ENCODE measurements at regions not wholly inside any gene's neighbourhood (a gene's known extent, or its start where the extent isn't known, plus 50 kb on each side); places are given as distances from the start of the nearest gene placed in this dataset.
A peak's percentile ranks its signal among the peaks of the same experiment; 100 is the strongest.
"Not testable (repeated sequence)": the region's sequence is repeated elsewhere in the genome, so short reads cannot be mapped to it uniquely, and the experiment has no call there.

DNA sequence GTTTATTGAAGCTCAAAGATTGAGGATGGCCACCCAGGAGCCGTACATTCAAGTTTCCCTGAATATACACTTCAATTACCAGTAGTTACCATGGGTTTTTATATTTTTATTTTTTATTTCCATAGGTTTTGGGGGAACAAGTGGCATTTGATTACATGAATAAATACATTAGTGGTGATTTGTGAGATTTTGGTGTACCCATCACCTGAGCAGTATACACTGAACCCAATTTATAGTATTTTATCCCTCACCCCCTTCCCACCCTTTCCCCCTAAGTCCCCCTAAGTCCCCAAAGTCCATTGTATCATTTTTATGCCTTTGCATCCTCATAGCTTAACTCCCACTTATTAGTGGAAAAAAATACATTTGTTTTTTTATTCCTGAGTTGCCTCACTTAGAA is 791.4 kb downstream of the BRINP3 start:
- no peak for DNase-seq (ENCODE audit: low read depth, low spot score)

DNA sequence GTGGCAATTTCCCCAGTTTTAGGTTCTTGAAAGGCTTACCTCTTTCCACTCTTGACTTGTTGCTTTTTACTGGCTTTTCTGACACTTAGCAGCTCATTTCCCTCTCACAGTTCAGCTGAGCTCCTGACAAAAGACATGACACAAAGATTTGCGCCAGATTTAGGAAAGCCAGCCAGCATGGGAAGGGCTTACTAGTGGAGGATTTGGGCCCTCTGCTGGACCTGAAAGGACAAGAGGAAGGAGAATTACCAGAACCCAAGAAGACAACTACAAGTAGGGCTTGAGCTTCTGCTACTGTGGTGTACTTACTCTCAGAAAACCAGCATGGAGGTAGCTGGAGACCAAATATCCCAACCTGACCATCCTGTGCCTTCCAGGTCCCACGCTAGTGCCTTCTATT is 784.5 kb downstream of the BRINP3 start:
- no peak for DNase-seq (ENCODE audit: low read depth, low spot score)

GRCh38 chr1:189696297-189696696 is 781.4 kb downstream of the BRINP3 start:
- DNase-seq (ENCODE audit: low read depth, low spot score) = no peak

GRCh38 chr1:189697113-189697512 is 780.6 kb downstream of the BRINP3 start:
- DNase-seq (ENCODE audit: low read depth, low spot score) = no peak

GRCh38 chr1:189701606-189702005 is 776.1 kb downstream of the BRINP3 start:
- peak; percentile 33 for DNase-seq (ENCODE audit: low read depth, low spot score)

DNA sequence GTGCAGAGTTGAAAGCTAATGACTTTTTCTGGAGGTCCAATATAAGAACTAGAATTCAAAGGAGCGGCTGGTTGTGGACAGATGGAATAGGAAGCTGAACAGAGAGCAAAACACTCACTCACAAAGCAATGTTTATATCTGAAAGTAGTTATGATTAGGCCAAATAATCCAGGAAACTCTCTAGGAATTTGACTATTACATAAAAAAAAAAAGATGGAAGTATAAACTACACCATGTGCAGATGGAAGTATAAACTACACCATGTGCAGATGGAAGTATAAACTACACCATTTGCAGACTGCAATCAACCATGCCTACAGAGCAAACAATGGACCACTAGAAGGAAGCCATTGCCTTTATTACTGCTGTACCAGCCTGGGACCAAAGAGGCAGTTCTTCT is 771.1 kb downstream of the BRINP3 start:
- DNase-seq (ENCODE audit: low read depth, low spot score) = no peak

- DNase-seq (ENCODE audit: low read depth, low spot score) = no peak
These were observed 769.0 kb downstream of the BRINP3 start for GRCh38 chr1:189708674-189709073.

GRCh38 chr1:189718147-189718795 is 759.4 kb downstream of the BRINP3 start:
- not testable (repeated sequence) for DNase-seq (ENCODE audit: low read depth, low spot score)

- no peak for DNase-seq (ENCODE audit: low read depth, low spot score)
These were observed 750.9 kb downstream of the BRINP3 start for GRCh38 chr1:189726806-189727205.

- DNase-seq (ENCODE audit: low read depth, low spot score) = no peak
These were observed 726.4 kb downstream of the BRINP3 start for GRCh38 chr1:189751311-189751710.

DNA sequence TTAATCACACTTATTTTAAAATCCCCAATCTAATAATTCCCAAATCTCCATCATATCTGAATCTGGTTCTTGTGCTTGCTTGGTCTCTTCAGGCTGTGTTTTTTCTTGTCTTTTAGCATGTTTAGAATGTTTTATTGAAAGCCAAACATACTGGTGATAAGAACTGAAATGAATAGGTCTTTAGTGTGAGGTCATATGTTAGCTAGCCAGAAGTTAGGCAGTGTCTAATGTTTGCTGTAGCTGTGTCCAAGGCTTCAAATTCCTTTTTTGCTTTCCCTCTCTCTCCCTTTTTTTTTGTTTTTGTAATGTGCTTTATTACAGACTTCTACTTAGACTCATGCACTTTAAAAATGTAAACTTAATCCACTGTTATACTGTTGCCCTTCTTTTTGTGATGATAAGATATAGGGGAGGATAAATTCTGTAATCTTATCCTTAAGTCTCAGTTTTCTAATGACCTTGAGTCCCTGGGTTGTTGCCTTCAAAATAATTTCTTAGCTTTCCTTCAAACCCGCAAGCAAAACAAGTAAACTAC is 725.1 kb downstream of the BRINP3 start:
- DNase-seq (ENCODE audit: low read depth, low spot score) = peak; percentile 39

DNA sequence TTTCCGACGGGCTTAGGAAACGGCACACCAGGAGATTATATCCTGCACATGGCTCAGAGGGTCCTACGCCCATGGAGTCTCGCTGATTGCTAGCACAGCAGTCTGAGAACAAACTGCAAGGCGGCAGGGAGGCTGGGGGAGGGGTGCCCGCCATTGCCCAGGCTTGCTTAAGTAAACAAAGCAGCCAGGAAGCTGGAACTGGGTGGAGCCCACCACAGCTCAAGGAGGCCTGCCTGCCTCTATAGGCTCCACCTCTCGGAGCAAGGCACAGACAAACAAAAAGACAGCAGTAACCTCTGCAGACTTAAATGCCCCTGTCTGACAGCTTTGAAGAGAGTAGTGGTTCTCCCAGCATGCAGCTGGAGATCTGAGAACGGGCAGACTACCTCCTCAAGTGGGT is 722.6 kb downstream of the BRINP3 start:
- not testable (repeated sequence) for DNase-seq (ENCODE audit: low read depth, low spot score)

DNA sequence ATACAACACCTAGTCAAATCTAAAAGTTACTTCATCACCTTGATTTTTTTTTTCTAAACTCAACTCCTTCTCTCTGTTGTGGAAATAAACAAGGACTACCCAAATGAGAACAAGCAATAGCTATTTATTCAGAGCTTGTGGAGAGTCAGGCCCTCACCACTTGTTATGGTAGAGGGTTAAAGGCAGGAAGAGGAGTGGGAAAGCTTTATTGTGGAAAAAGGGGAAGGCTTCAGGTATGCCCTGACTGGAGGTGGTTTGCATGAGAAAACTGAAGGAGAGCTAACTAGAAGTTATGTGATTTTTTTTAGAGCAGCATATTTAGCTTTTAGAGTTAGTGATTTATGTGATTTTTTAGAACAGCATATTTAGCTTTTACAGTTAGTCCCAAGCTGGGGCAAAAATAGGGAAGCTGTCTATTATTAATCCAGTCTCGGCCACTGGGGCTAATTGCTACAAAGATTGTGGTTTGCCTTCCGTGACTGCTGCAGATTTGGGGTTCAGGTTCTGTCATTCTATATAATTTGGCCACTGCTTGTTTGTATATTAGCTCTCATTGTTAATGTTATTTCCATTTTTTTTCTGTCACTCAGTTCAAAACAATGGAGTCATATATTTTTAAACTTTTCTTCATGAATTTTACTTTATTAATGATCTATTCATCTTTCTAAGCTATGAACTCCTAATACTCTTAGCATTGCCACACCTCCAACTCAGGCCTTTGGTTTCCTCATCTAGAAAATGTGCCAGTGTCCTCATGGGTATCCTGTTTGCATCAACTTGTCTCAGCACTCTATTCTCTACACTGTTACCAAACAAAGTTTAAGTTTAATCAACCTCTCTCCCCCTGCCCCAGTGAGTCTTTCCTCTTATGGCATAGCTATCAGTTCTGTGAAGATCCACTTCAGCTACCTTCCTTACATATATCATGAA is 713.0 kb downstream of the BRINP3 start:
- DNase-seq (ENCODE audit: low read depth, low spot score) = no peak

DNA sequence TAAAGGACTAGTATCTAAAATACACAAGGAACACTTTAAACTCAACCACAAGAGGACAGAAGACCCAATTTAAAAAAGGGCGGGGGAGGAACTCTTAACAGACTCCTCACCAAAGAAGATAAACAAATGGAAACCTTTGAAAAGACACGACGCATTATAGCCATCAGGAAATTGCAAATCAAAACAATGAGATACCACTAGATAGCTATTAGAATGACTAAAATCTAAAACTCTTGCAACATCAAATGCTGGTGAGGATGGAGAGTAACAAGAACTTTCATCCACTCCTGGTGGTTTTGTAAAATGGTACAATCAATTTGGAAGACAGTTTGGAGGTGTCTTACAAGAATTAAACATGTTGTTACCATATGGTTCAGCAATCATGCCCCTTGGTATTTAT is 708.2 kb downstream of the BRINP3 start:
- DNase-seq (ENCODE audit: low read depth, low spot score) = no peak

DNA sequence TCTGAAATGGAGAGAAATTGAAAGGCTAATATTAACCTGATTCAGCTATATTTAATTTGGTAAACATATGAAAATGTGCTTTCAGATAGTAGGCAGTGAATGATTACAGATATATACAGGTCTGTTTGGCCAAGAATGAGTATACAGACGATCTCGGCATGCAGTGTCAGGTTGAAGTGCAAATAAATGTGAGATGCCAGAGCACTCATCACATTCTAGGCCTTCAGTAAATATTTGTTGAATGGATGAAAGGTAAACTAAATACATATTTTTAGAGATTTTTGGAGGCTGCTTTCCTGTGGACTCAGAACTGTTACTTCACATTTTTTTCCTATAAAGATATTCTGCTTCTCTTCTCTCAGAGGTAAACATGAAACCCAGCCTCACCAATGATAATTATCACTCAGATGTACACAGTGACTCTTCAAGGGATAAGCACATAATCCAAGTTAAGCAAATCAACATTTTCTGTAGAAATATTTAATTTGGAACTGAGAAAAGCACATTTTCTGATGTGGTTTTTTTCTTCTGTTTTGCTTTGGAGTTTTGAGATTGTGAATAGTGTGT is 702.9 kb downstream of the BRINP3 start:
- peak; percentile 0 for DNase-seq (ENCODE audit: low read depth, low spot score)

DNA sequence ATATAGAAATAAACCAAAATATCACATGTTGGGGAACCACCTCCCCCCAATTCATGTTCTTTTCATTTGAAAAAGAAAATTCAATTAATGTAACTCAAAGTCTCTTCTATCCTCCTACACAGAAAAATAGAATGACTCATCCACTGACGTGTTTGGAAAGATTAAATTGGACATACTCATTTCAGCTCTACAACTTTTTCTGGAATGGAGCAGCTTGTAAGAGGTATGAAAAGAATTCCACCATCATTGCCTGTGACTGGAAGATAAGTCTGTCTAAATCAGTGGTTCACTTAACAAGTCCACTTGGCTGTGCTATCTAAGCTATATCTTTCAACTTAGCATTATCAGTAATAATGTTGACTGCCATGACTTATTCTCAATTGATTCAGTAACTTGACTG is 702.3 kb downstream of the BRINP3 start:
- DNase-seq (ENCODE audit: low read depth, low spot score) = peak; percentile 73

DNA sequence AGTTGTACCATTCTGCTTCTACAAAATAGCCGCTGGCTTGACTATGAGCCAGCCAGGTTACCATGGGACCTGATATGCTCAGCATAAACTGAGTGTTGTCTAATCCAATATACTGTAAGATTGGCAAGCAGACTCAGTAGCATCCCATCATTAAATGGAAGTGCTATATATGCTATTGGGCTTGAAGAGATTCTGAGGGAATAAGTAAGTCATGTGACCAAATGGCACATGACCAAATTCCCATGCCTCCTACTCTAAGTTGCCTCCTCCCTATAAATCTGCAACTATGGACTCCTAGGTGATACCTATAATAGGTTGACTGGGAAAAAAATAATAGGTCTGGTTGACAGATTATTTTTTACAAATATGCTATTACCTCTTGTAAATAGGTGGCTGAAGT is 698.6 kb downstream of the BRINP3 start:
- DNase-seq (ENCODE audit: low read depth, low spot score) = no peak

DNA sequence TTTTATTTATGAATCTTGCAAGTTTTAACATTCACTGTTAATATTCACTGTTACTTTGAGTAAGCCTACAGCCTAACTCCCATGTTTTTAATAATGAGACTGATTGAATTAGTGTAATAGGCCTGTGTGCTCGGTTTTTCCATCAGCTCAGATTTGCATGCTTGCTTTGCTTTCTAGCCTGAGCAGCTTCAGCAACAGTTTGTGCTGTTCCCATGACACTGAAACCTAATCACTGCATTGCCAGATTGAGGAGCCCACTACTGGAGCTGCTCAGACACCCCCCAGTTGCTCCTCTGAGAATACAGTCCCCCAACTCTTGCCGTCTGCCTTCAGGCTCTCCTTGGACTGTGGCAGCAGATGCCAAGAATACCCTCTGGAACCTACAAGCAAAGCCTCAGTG is 695.4 kb downstream of the BRINP3 start:
- no peak for DNase-seq (ENCODE audit: low read depth, low spot score)

GRCh38 chr1:189783456-189783855 is 694.2 kb downstream of the BRINP3 start:
- DNase-seq (ENCODE audit: low read depth, low spot score) = no peak

DNA sequence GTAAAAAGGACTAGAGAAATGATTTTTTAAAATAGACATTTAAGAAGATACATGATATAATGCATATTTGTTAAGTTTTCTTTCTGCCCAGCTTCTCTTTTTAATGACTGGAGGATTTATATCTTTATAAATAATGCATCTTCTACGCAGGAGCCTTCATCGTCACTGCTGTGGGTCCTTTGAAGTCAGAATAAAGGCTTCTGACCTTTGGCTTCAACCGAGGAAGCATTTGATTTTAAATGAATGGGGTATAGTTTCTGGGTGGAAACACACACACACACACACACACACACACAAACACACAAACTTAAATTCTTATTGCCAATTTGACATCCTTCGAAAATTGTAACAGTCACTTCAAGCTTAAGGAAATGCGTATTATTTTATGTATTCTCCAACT is 690.9 kb downstream of the BRINP3 start:
- no peak for DNase-seq (ENCODE audit: low read depth, low spot score)

DNA sequence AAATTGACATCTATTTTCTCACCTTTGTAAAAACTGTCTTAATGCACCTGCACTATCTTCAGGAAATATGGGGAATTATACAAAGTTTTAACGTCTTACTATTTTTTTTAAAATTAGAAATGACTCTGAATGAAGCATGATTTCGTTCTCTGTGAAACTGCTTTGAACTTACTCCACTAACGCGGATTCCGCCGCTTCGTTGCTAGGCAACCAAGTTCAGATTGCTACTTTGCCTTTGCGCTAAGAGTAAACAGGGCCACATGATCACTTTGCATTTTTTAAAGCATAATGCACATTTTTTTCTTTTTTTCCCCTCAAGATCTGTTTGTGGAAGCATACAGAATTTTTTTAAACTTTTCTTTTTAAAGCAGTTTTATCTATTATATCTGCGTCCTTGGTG is 690.5 kb downstream of the BRINP3 start:
- peak; percentile 49 for DNase-seq (ENCODE audit: low read depth, low spot score)

GRCh38 chr1:189790335-189790734 is 687.3 kb downstream of the BRINP3 start:
- no peak for DNase-seq (ENCODE audit: low read depth, low spot score)
